ENCODE measurements at regions not wholly inside any gene's neighbourhood (a gene's known extent, or its start where the extent isn't known, plus 50 kb on each side); places are given as distances from the start of the nearest gene placed in this dataset.

DNA sequence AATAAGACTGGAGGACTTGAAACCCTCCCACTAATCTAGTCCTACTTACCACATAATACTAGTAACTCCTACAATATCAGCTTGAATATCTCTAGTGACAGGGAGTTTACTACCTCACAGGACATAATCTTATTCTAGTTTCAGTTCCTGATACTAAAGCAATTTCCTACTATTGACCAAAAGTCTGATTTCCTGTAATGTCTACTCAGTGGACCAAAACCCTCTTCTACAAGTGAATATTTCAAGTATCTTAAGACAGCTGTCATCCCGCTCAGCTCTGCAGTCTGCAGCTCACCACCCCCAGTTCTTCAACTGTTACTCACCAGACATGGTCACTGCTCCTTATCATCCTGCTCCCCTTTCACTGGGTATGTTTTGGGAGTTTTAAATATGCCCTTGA is 70.8 kb upstream of the TMCC3 start:
- TF ChIP-seq CTCF (IDR thresholded peaks at IDR 0.05) (no peak), POLR2A (IDR thresholded peaks at IDR 0.05) (no peak)
- Histone ChIP-seq H3K27me3 (no peaks in the 10 kb centered on the region), H3K9me3 (no peaks in the 10 kb centered on the region), H3K4me1 (no peaks in the 10 kb centered on the region), H3K4me3 (replicated peaks in 1 of 3) (no peak overlapping the region), H3K36me3 (no peaks in the 10 kb centered on the region), H3K27ac (no peak overlapping the region)
- no peak for DNase-seq
- intact Hi-C loops (cut with DNase I), result no loop called here
- 86 to 97% methylated on average over 1 of the region's 1 CpG for WGBS, 2 donors

DNA sequence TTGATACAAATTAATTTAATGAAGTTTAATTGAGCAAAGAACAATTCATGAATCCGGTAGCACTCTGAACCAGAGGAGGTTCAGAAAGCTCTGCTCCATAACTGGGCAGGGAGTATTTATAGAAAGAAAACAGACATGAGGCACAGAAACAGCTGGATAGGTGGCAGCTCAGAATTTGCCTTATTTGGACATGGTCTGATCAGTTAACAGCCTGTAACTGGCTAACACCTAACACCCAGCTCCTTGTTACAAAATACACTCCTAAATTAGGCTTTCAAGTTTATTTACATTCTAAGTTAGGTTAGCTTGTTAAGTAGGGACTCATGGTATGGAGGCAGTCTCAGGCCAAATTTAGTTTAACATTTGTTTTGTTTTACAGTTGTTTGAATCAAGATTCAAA is 67.8 kb upstream of the TMCC3 start:
- no peak overlapping the region for H3K4me3 ChIP-seq (replicated peaks in 1 of 3)
- no peaks in the 10 kb centered on the region for H3K36me3 ChIP-seq
- TF ChIP-seq CTCF (IDR thresholded peaks at IDR 0.05) (no peak), POLR2A (IDR thresholded peaks at IDR 0.05) (no peak)
- no peaks in the 10 kb centered on the region for H3K27me3 ChIP-seq
- 84 to 93% methylated on average over 1 of the region's 1 CpG for WGBS, 2 donors
- intact Hi-C loops (cut with DNase I), result no loop called here
- no peak overlapping the region for H3K27ac ChIP-seq
- H3K4me1 ChIP-seq, result no peaks in the 10 kb centered on the region
- no peaks in the 10 kb centered on the region for H3K9me3 ChIP-seq
- DNase-seq, result no peak

GRCh38 chr12:94717656-94718055 is 67.3 kb upstream of the TMCC3 start:
- Histone ChIP-seq H3K4me1 (no peaks in the 10 kb centered on the region), H3K9me3 (no peaks in the 10 kb centered on the region), H3K36me3 (no peaks in the 10 kb centered on the region), H3K27me3 (no peaks in the 10 kb centered on the region), H3K4me3 (replicated peaks in 1 of 3) (no peak overlapping the region), H3K27ac (no peak overlapping the region)
- DNase-seq, result no peak
- TF ChIP-seq POLR2A (IDR thresholded peaks at IDR 0.05), result no peak
- TF ChIP-seq CTCF (IDR thresholded peaks at IDR 0.05), result no peak
- 87% methylated on average over 1 of the region's 1 CpG for WGBS, 2 donors
- intact Hi-C loops (cut with DNase I), result no loop called here

DNA sequence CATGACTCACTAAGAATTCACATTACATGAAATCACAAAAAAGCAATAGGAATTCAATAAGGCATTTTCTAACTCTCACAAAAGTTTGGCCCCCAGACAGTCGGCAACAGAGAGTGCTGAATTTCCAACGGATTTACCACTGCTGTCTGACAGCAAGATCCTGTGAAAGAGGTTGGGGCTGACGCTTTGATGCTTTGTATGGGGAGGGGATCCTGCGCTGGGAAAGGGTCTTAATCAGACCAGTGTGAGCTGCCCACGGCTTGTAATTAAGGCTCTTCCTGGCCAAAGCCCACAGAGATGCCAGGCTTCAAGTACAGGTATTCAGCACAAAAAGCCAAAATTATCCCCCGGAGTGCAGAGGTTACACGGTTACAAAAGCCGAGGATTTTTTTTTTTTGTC is 66.8 kb upstream of the TMCC3 start:
- 78% methylated on average over 8 of the region's 8 CpGs for WGBS, 2 donors
- TF ChIP-seq CTCF (IDR thresholded peaks at IDR 0.05), result no peak
- no peak for TF ChIP-seq POLR2A (IDR thresholded peaks at IDR 0.05)
- H3K4me1 ChIP-seq, result no peaks in the 10 kb centered on the region
- H3K36me3 ChIP-seq, result no peaks in the 10 kb centered on the region
- no peaks in the 10 kb centered on the region for H3K9me3 ChIP-seq
- intact Hi-C loops (cut with DNase I), result no loop called here
- H3K27ac ChIP-seq, result no peak overlapping the region
- no peak for DNase-seq
- H3K4me3 ChIP-seq (replicated peaks in 1 of 3), result no peak overlapping the region
- no peaks in the 10 kb centered on the region for H3K27me3 ChIP-seq

DNA sequence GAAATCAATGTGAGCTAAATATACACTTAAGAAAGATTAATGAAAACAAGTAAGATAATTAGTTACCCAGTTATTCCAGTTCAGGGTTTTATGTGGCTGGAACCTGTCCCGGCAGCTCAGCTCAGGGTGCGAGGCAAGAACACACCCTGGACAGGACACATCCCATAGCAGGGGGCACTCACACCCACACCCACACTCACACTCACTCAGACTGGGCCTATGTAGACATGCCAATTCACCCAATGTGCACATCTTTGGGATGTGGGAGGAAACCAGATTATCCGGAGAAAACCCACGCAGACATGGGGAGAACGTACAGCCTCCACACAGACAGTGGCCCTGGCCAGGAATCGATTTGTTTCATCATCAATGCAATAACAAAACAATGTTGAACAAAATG is 66.0 kb upstream of the TMCC3 start:
- H3K4me3 ChIP-seq (replicated peaks in 1 of 3), result no peak overlapping the region
- H3K36me3 ChIP-seq, result no peaks in the 10 kb centered on the region
- no peaks in the 10 kb centered on the region for H3K9me3 ChIP-seq
- H3K27me3 ChIP-seq, result no peaks in the 10 kb centered on the region
- intact Hi-C loops (cut with DNase I), result no loop called here
- TF ChIP-seq POLR2A (IDR thresholded peaks at IDR 0.05), result no peak
- no peak for TF ChIP-seq CTCF (IDR thresholded peaks at IDR 0.05)
- H3K4me1 ChIP-seq, result no peaks in the 10 kb centered on the region
- H3K27ac ChIP-seq, result no peak overlapping the region
- DNase-seq, result no peak
- 87 to 93% methylated on average over 6 of the region's 6 CpGs for WGBS, 2 donors
